ENCODE measurements at regions not wholly inside any gene's neighbourhood (a gene's known extent, or its start where the extent isn't known, plus 50 kb on each side); places are given as distances from the start of the nearest gene placed in this dataset.

GRCh38 chr10:44680764-44681163 lies 230.4 kb upstream of the TMEM72 start:
- no peaks in the 10 kb centered on the region for H3K27me3 ChIP-seq
- TF ChIP-seq CTCF (IDR thresholded peaks at IDR 0.05): no peak
- TF ChIP-seq POLR2A (IDR thresholded peaks at IDR 0.05): no peak
- no peak for TF ChIP-seq POLR2AphosphoS5 (IDR thresholded peaks at IDR 0.05; ENCODE audit: insufficient read depth in 1 of 2, low read depth in 1 of 2)
- no peaks in the 10 kb centered on the region for H3K9me3 ChIP-seq
- H3K4me3 ChIP-seq: no peak overlapping the region
- intact Hi-C loops (cut with DNase I): no loop called here
- no peak overlapping the region for H3K27ac ChIP-seq
- no peaks in the 10 kb centered on the region for H3K4me1 ChIP-seq
- H3K36me3 ChIP-seq: no peaks in the 10 kb centered on the region
- no peak for DNase-seq (ENCODE audit: extremely low spot score in 2 of 2)

GRCh38 chr10:44682507-44682906 lies 228.6 kb upstream of the TMEM72 start:
- no peaks in the 10 kb centered on the region for H3K27me3 ChIP-seq
- H3K4me3 ChIP-seq: no peak overlapping the region
- no peak for DNase-seq (ENCODE audit: extremely low spot score in 2 of 2)
- H3K36me3 ChIP-seq: no peaks in the 10 kb centered on the region
- no peak overlapping the region for H3K27ac ChIP-seq
- H3K4me1 ChIP-seq: no peaks in the 10 kb centered on the region
- intact Hi-C loops (cut with DNase I): no loop called here
- no peak for TF ChIP-seq POLR2AphosphoS5 (IDR thresholded peaks at IDR 0.05; ENCODE audit: insufficient read depth in 1 of 2, low read depth in 1 of 2)
- no peaks in the 10 kb centered on the region for H3K9me3 ChIP-seq

GRCh38 chr10:44684661-44685060 lies 226.5 kb upstream of the TMEM72 start:
- no peaks in the 10 kb centered on the region for H3K27me3 ChIP-seq
- no peaks in the 10 kb centered on the region for H3K9me3 ChIP-seq
- no peak overlapping the region for H3K27ac ChIP-seq
- H3K4me1 ChIP-seq: no peaks in the 10 kb centered on the region
- TF ChIP-seq POLR2AphosphoS5 (IDR thresholded peaks at IDR 0.05; ENCODE audit: insufficient read depth in 1 of 2, low read depth in 1 of 2) (no peak), POLR2A (IDR thresholded peaks at IDR 0.05) (no peak), CTCF (IDR thresholded peaks at IDR 0.05) (no peak)
- DNase-seq (ENCODE audit: extremely low spot score in 2 of 2): no peak
- no peaks in the 10 kb centered on the region for H3K36me3 ChIP-seq
- no peak overlapping the region for H3K4me3 ChIP-seq
- intact Hi-C loops (cut with DNase I): no loop called here

- Histone ChIP-seq H3K9me3 (no peaks in the 10 kb centered on the region), H3K4me1 (no peaks in the 10 kb centered on the region), H3K27ac (no peak overlapping the region), H3K4me3 (no peak overlapping the region), H3K27me3 (no peaks in the 10 kb centered on the region), H3K36me3 (no peaks in the 10 kb centered on the region)
- TF ChIP-seq POLR2AphosphoS5 (IDR thresholded peaks at IDR 0.05; ENCODE audit: insufficient read depth in 1 of 2, low read depth in 1 of 2): no peak
- TF ChIP-seq POLR2A (IDR thresholded peaks at IDR 0.05): no peak
- no peak for TF ChIP-seq CTCF (IDR thresholded peaks at IDR 0.05)
- intact Hi-C loops (cut with DNase I): no loop called here
- DNase-seq (ENCODE audit: extremely low spot score in 2 of 2): no peak
Measured at GRCh38 chr10:44685220-44685619, 225.9 kb upstream of the TMEM72 start.

GRCh38 chr10:44685747-44686146 lies 225.4 kb upstream of the TMEM72 start:
- Histone ChIP-seq H3K4me1 (no peaks in the 10 kb centered on the region), H3K36me3 (no peaks in the 10 kb centered on the region), H3K27me3 (no peaks in the 10 kb centered on the region), H3K9me3 (no peaks in the 10 kb centered on the region), H3K4me3 (no peak overlapping the region), H3K27ac (no peak overlapping the region)
- DNase-seq (ENCODE audit: extremely low spot score in 2 of 2): no peak
- TF ChIP-seq POLR2A (IDR thresholded peaks at IDR 0.05) (no peak), CTCF (IDR thresholded peaks at IDR 0.05) (no peak), POLR2AphosphoS5 (IDR thresholded peaks at IDR 0.05; ENCODE audit: insufficient read depth in 1 of 2, low read depth in 1 of 2) (no peak)
- intact Hi-C loops (cut with DNase I): no loop called here

GRCh38 chr10:44689368-44689767 lies 221.8 kb upstream of the TMEM72 start:
- no peak overlapping the region for H3K4me3 ChIP-seq
- DNase-seq (ENCODE audit: extremely low spot score in 2 of 2): no peak
- H3K36me3 ChIP-seq: no peaks in the 10 kb centered on the region
- H3K9me3 ChIP-seq: no peaks in the 10 kb centered on the region
- H3K4me1 ChIP-seq: no peaks in the 10 kb centered on the region
- no peaks in the 10 kb centered on the region for H3K27me3 ChIP-seq
- intact Hi-C loops (cut with DNase I): no loop called here
- TF ChIP-seq CTCF (IDR thresholded peaks at IDR 0.05): no peak
- TF ChIP-seq POLR2A (IDR thresholded peaks at IDR 0.05): no peak
- no peak for TF ChIP-seq POLR2AphosphoS5 (IDR thresholded peaks at IDR 0.05; ENCODE audit: insufficient read depth in 1 of 2, low read depth in 1 of 2)
- H3K27ac ChIP-seq: no peak overlapping the region

All from vagina (tissue), 2 donors.